NCI-H128 (cell line): ENCODE measurements at regions not wholly inside any gene's neighbourhood (a gene's known extent, or its start where the extent isn't known, plus 50 kb on each side); places are given as distances from the start of the nearest gene placed in this dataset.
A peak's percentile ranks its signal among the peaks of the same experiment; 100 is the strongest.

Experiments used
- DNase-seq: peaks from one replicate; lab custom pipeline; 2025; ENCODE audit not compliant: unreplicated experiment; lab: John Stamatoyannopoulos, UW

GRCh38 chr9:36728651-36729520, 156.2 kb downstream of the MELK start:
- peak; percentile 70 for DNase-seq

GRCh38 chr9:36729906-36730305, 157.2 kb downstream of the MELK start:
- DNase-seq, result no peak

DNA sequence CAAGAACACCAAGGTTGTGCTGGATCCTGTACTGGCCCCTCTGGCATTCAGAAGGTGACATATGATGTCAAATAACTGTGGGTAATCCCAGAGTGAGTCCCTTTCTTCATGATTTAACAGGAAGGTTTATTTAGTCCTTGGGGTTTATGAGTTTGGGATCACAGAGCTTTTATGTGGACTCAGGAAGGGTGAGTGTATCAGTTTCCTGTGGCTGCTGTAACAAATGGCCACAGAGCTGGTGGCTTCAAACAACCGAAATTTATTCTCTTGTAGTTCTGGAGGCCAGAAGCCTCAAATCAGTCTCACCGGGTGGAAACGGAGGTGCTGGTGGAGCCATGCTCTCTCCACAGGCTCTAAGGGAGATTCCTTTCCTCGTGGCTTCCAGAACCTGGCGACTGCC, 157.7 kb downstream of the MELK start:
- DNase-seq, result no peak

GRCh38 chr9:36731068-36731956, 158.6 kb downstream of the MELK start:
- no peak for DNase-seq

DNA sequence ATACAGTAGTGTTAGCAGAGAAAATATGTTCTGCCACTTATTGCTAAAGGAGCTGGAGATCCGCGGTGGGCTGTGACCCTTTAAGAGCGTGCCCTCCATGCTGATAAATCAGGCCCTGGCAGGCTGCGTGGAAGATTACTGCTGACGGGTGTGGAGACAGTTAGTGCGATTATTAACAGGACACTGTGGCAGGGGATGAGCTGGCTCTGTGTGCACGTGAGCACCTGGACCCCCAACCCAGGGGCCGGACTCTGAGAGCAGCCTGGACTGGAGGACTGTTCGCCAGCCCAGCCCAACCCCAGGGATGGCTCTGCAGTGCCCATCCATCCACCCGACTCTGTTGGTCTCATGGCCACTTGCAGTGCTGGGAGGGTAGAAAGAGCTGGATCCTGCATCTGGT, 162.0 kb downstream of the MELK start:
- no peak for DNase-seq

- no peak for DNase-seq
Measured at GRCh38 chr9:36736648-36737047, 164.0 kb downstream of the MELK start.

DNA sequence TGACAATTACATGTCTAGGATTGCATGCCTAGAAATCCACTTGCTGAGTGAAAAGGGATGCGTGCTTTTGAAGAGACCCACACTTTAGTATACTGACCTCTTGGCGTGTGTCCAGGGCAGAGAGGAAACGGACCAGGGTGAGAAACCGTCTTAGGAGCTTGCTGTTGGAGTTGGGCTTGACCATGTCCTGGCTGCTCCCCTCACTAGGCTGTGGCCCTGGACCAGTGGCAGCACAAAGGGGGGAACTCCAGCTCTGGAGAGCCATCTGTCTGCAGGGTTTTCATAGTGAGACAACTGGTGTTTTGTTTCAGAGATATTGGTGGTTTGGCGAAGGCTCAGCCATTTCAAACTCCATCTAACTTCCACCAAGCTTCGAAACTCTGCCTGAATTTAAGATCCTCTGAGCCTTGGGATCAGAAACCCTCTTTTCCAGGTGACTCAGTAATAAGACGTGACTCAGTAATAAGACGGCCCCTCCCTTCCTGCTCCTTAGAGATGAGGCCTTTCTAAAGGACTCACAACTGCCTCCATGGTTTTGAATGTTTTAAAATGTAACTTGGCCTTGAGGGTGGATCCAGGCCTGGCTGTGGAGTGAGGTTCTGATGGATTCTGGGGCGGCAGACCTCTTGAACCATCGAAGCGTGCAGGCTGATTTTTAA, 165.8 kb downstream of the MELK start:
- no peak for DNase-seq

- DNase-seq, result no peak
Measured at GRCh38 chr9:36739373-36740116, 166.8 kb downstream of the MELK start.

DNA sequence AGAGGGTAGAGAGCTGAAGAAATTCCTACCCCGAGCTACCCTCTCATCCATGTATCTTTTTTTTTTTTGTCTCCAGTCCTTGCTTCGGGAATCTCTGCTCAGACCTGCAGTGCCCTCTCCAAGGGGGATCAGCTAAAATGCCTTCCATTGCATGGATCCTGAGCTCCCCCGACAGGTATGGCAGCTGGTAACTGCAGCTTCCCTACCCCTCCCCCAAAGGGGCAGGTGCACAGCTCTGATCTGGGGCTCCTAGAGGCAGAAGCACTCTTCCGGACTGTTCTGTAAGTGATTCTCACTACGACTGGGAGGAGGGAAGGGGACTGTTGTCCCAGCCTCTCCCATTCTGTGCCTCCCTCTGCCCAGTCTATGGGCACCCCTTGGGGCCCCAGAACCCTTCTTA, 169.6 kb downstream of the MELK start:
- DNase-seq, result no peak

- DNase-seq, result no peak
Measured at GRCh38 chr9:36744678-36745077, 172.0 kb downstream of the MELK start.

DNA sequence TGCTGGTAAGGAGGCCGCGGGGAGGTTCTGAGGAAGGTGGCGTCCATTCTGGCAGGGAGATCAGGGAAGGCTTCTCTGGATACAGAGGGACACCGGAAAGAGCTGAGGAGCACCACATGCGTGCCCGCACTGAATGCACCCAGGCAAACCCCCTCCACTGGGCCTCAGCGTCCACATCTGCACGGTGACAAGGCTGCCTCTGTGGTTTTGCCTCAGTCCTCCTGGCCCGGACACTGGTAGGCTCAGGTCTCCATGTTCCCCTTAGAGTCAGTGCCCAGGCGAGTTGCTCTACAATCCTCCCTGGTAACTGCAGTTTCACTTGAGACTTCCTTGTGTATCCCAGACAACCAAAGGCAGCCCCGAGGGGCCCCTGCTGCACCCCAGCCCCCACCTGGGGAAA, 173.3 kb downstream of the MELK start:
- DNase-seq, result no peak

GRCh38 chr9:36746415-36746814, 173.7 kb downstream of the MELK start:
- no peak for DNase-seq

DNA sequence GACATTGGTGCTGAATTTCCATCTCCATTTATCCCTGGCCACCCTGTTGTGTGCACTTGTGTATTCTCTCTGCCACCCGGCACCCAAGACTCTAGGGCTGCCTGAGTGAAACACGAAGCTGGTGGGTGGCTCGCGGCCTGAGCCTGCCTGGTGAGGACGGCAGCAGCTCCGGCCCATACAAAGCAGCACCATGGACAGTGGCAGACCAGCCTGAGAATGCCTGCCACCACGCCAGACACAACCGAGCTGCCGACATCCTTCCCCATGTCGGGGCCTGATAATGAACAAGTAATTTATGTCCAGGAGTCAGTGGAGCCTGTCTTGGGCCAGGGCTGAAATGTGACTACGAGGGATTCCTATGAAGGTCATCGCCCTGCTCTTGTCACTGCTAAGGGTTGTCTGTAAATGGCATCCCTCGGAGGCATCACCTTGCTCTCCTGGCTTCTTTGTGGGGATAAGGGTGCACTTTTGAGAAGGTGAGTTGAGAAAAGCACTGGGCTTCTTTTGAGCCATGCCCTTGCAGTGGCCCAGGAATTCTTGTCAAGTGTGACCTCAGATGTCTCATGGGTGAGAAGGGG, 175.7 kb downstream of the MELK start:
- no peak for DNase-seq

DNA sequence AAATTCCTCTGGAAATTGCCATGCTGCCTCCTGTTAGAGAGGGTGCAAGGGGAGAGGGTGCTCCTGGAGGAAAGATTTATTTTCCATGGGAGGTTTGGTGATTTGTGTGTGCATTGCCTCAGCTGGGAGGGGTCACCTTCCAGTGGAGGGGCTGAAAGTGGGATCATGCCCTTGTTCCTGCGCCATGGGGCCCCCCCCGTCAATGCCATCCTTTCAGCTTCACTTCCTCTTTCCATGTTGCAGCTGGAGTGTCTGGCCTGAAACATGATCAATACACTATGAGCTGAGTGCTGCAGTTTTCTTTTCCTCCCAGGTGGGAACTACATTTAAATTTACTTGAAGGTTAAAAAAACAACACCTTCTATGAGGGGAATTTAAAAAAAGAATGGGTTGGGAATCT, 176.8 kb downstream of the MELK start:
- no peak for DNase-seq

DNA sequence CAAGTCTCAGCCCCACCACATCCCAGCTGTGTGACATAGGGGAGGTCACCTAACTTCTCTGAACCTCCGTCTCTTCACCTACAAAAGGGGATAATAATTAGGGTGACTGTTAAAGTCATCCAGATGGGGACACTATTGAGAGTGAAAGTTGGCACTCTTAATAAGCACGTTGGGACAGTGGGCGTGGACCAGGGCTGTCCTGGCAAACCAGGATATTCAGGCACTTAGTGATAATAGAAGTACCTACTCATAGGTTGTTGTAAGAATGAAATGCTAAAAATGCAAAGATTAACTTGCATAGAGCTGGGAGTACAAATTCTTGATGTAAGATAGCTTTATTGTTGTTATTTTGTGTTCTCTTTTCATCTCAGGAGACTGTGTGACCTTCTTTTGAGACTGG, 177.9 kb downstream of the MELK start:
- no peak for DNase-seq

GRCh38 chr9:36755019-36755418, 182.3 kb downstream of the MELK start:
- no peak for DNase-seq

DNA sequence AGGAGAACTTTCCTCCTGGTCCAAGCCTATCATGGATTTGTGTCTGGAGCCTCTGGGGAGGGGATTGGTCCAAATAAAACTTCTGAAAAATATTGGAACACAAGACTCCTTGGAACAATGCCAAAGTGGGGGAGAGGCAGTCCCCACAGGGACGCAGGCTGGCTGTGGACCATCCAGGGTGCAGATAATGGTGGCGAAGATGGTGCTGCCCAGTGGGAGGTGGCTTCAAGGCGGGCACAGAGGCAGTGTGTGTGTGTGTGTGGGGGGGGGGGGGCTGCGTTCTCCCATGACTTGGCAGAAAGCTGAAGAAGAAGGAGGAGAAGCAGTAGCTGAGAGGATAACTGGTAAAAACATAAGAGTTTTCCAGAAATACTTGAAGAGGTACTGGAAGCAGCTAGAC, 186.4 kb downstream of the MELK start:
- DNase-seq, result no peak

GRCh38 chr9:36759976-36760375, 187.3 kb downstream of the MELK start:
- no peak for DNase-seq

GRCh38 chr9:36760667-36761420, 188.1 kb downstream of the MELK start:
- no peak for DNase-seq

GRCh38 chr9:36762958-36763357, 190.3 kb downstream of the MELK start:
- DNase-seq, result no peak
